Neural cell (in vitro differentiated cells): ENCODE measurements at regions not wholly inside any gene's neighbourhood (a gene's known extent, or its start where the extent isn't known, plus 50 kb on each side); places are given as distances from the start of the nearest gene placed in this dataset.

Experiments used
- H2AFZ ChIP-seq: fragments of 200-600, 300-800 bp; sonication (generic), shearing (Covaris generic); 2 replicates; pipeline ENCODE4 v1.6.0; 2014; ENCODE audit warnings: low read depth, mild to moderate bottlenecking, antibody characterized with exemption, low read length, moderate library complexity
- H3F3A ChIP-seq: fragments of 200-600 bp; shearing (Covaris generic); 2 replicates; pipeline ENCODE4 v1.6.1; 2016; ENCODE audit warnings: mild to moderate bottlenecking, moderate library complexity, mixed read lengths, antibody characterized with exemption, low read length; ENCODE audit not compliant: insufficient read depth, poor library complexity, severe bottlenecking
- H3K27ac ChIP-seq: fragments of 200-600, 300-800 bp; sonication (generic), shearing (Covaris generic); 2 replicates; pipeline ENCODE4 v1.5.1; 2014; ENCODE audit warnings: mild to moderate bottlenecking, low read length, moderate library complexity
- H3K27me3 ChIP-seq: fragments of 300-800, 200-600 bp; sonication (generic), shearing (Covaris generic); 2 replicates; pipeline ENCODE4 v1.6.0; 2014; ENCODE audit warnings: mild to moderate bottlenecking, low read depth, low read length, moderate library complexity; ENCODE audit not compliant: insufficient read depth
- H3K36me3 ChIP-seq: fragments of 300-800, 200-600 bp; sonication (generic), shearing (Covaris generic); 2 replicates; pipeline ENCODE4 v1.5.1; 2014; ENCODE audit warnings: mild to moderate bottlenecking, antibody characterized with exemption, low read length, moderate library complexity; ENCODE audit not compliant: insufficient read depth
- H3K4me2 ChIP-seq: fragments of 300-800, 200-600 bp; sonication (generic), shearing (Covaris generic); 2 replicates; pipeline ENCODE4 v1.6.0; 2014; ENCODE audit warnings: mild to moderate bottlenecking, low read length
- H3K4me3 ChIP-seq: fragments of 300-800, 200-600 bp; sonication (generic), shearing (Covaris generic); 2 replicates; pipeline ENCODE4 v1.5.1; 2014; ENCODE audit warnings: mild to moderate bottlenecking, low read length, moderate library complexity
- H3K79me2 ChIP-seq: fragments of 200-600 bp; shearing (Covaris generic); replicated peaks from 2 replicates; pipeline ENCODE4 v1.6.0; 2014; ENCODE audit warnings: mild to moderate bottlenecking, low read length, moderate library complexity; ENCODE audit not compliant: insufficient read depth
- H3K9ac ChIP-seq: fragments of 300-800, 200-600 bp; sonication (generic), shearing (Covaris generic); 2 replicates; pipeline ENCODE4 v1.6.1; 2016; ENCODE audit warnings: mild to moderate bottlenecking, low read length, mixed read lengths
- H3K9me2 ChIP-seq: fragments of 200-600 bp; shearing (Covaris generic); 2 replicates; pipeline ENCODE4 v1.6.1; 2016; ENCODE audit warnings: mild to moderate bottlenecking, low read length, mixed read lengths; ENCODE audit not compliant: insufficient read depth
- H3K9me3 ChIP-seq: fragments of 200-600, 300-800 bp; sonication (generic), shearing (Covaris generic); 2 replicates; pipeline ENCODE4 v1.6.1; 2016; ENCODE audit warnings: mild to moderate bottlenecking, mixed run types, low read length, moderate library complexity, mixed read lengths
- H4K20me1 ChIP-seq: fragments of 200-600 bp; shearing (Covaris generic); 2 replicates; pipeline ENCODE4 v1.6.1; 2016; ENCODE audit warnings: mild to moderate bottlenecking, mixed run types; ENCODE audit not compliant: insufficient read depth
- CTCF ChIP-seq: fragments of 450-650 bp; IDR thresholded peaks from 2 replicates; pipeline ENCODE4 v1.5.1; 2014; ENCODE audit warnings: antibody characterized with exemption, mild to moderate bottlenecking, moderate library complexity; ENCODE audit not compliant: poor library complexity, severe bottlenecking
- EP300 ChIP-seq: fragments of 450-650 bp; conservative IDR thresholded peaks from 2 replicates; pipeline ENCODE4 v1.6.1; 2014; ENCODE audit warnings: antibody characterized with exemption, mild to moderate bottlenecking, moderate library complexity; ENCODE audit not compliant: poor library complexity, severe bottlenecking
- EZH2 ChIP-seq: fragments of 200-600, 300-800 bp; shearing (Covaris generic), sonication (generic); IDR thresholded peaks from 2 replicates; pipeline ENCODE4 v1.6.1; 2014; ENCODE audit warnings: antibody characterized with exemption, low read length, borderline replicate concordance, mild to moderate bottlenecking; ENCODE audit not compliant: insufficient read depth, poor library complexity, severe bottlenecking
- MXI1 ChIP-seq: fragments of 450-650 bp; conservative IDR thresholded peaks from 2 replicates; pipeline ENCODE4 v1.6.1; 2014; ENCODE audit warnings: antibody characterized with exemption, mild to moderate bottlenecking; ENCODE audit not compliant: poor library complexity, severe bottlenecking
- POLR2AphosphoS5 ChIP-seq: IDR thresholded peaks from 2 replicates; pipeline ENCODE4 v1.6.1; 2012
- RAD21 ChIP-seq: fragments of 450-650 bp; conservative IDR thresholded peaks from 2 replicates; pipeline ENCODE4 v1.6.1; 2014; ENCODE audit warnings: antibody characterized with exemption, mild to moderate bottlenecking, moderate library complexity
- REST ChIP-seq: IDR thresholded peaks from 2 replicates; pipeline ENCODE4 v1.6.1; 2012; ENCODE audit warnings: borderline replicate concordance
- SMC3 ChIP-seq: fragments of 450-650 bp; conservative IDR thresholded peaks from 2 replicates; pipeline ENCODE4 v1.6.1; 2014; ENCODE audit warnings: antibody characterized with exemption, mild to moderate bottlenecking, moderate library complexity; ENCODE audit not compliant: poor library complexity
- TAF1 ChIP-seq: IDR thresholded peaks from 2 replicates; pipeline ENCODE4 v1.6.1; 2012; ENCODE audit warnings: low read depth

- no peak overlapping the region for H2AFZ ChIP-seq
- no peaks in the 10 kb centered on the region for H3K36me3 ChIP-seq
- H3F3A ChIP-seq, result no peaks in the 10 kb centered on the region
- peak overlapping the region; percentile 17 for H3K4me2 ChIP-seq
- TF ChIP-seq EP300, result no peak
- no peak for TF ChIP-seq REST
- TF ChIP-seq SMC3, result no peak
- no peaks in the 10 kb centered on the region for H4K20me1 ChIP-seq
- H3K4me3 ChIP-seq, result peak overlapping the region; percentile 7
- no peak overlapping the region for H3K9ac ChIP-seq
- peak overlapping the region; percentile 19 for H3K27ac ChIP-seq
- H3K9me3 ChIP-seq, result no peaks in the 10 kb centered on the region
- no peaks in the 10 kb centered on the region for H3K9me2 ChIP-seq
- H3K27me3 ChIP-seq, result no peaks in the 10 kb centered on the region
- H3K79me2 ChIP-seq, result no peaks in the 10 kb centered on the region
Observed at GRCh38 chr2:188118431-188118830, 173.2 kb upstream of the GULP1 start.

GRCh38 chr2:188119112-188119838 is 172.4 kb upstream of the GULP1 start:
- peak overlapping the region; percentile 17 for H3K4me2 ChIP-seq
- H3F3A ChIP-seq, result no peaks in the 10 kb centered on the region
- no peaks in the 10 kb centered on the region for H3K9me2 ChIP-seq
- H3K9ac ChIP-seq, result no peak overlapping the region
- H3K27ac ChIP-seq, result peak overlapping the region; percentile 28
- no peaks in the 10 kb centered on the region for H3K36me3 ChIP-seq
- no peaks in the 10 kb centered on the region for H3K27me3 ChIP-seq
- no peaks in the 10 kb centered on the region for H4K20me1 ChIP-seq
- H2AFZ ChIP-seq, result no peak overlapping the region
- H3K9me3 ChIP-seq, result no peaks in the 10 kb centered on the region
- H3K4me3 ChIP-seq, result peak overlapping the region; percentile 7
- no peaks in the 10 kb centered on the region for H3K79me2 ChIP-seq
- TF ChIP-seq EZH2 (no peak), TAF1 (no peak), RAD21 (no peak), EP300 (peak; percentile 57)

GRCh38 chr2:188122985-188123384 is 168.7 kb upstream of the GULP1 start:
- H4K20me1 ChIP-seq, result no peaks in the 10 kb centered on the region
- H2AFZ ChIP-seq, result no peak overlapping the region
- no peak overlapping the region for H3K4me2 ChIP-seq
- H3F3A ChIP-seq, result no peaks in the 10 kb centered on the region
- TF ChIP-seq SMC3 (no peak), EZH2 (no peak), RAD21 (no peak), REST (no peak), MXI1 (no peak), CTCF (no peak), TAF1 (no peak), EP300 (no peak), POLR2AphosphoS5 (no peak)
- H3K79me2 ChIP-seq, result no peaks in the 10 kb centered on the region
- no peak overlapping the region for H3K9ac ChIP-seq
- no peaks in the 10 kb centered on the region for H3K9me3 ChIP-seq
- no peaks in the 10 kb centered on the region for H3K27me3 ChIP-seq
- no peaks in the 10 kb centered on the region for H3K36me3 ChIP-seq
- H3K9me2 ChIP-seq, result no peaks in the 10 kb centered on the region
- no peak overlapping the region for H3K4me3 ChIP-seq
- no peak overlapping the region for H3K27ac ChIP-seq
